HG03039 (cell line): ENCODE measurements at regions not wholly inside any gene's neighbourhood (a gene's known extent, or its start where the extent isn't known, plus 50 kb on each side); places are given as distances from the start of the nearest gene placed in this dataset.

Experiments used
- ATAC-seq: cut with Tn5 transposase; IDR thresholded peaks from one replicate; pipeline ENCODE4 v1.9.1; 2021; ENCODE audit warnings: mild to moderate bottlenecking, moderate library complexity; ENCODE audit not compliant: unreplicated experiment

GRCh38 chr18:61148322-61148721 is 184.9 kb upstream of the CDH20 start:
- no peak for ATAC-seq

DNA sequence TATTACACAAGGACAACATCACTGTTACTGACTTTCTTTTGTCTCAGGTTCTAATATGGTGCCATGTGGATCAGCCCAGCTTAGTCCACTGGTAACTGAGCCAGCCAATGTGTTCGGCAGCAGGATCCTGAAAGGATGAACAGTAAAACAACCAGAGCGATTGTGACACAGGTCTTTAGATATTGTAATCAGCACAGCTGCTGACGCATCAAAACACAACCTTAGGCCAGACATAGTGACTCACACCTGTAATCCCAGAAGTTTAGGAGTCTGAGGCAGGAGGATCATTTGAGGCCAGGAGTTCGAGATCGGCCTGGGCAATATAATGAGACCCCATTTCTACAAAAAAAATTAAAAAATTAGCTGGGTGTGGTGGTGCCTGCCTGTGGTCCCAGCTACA is 183.4 kb upstream of the CDH20 start:
- no peak for ATAC-seq

DNA sequence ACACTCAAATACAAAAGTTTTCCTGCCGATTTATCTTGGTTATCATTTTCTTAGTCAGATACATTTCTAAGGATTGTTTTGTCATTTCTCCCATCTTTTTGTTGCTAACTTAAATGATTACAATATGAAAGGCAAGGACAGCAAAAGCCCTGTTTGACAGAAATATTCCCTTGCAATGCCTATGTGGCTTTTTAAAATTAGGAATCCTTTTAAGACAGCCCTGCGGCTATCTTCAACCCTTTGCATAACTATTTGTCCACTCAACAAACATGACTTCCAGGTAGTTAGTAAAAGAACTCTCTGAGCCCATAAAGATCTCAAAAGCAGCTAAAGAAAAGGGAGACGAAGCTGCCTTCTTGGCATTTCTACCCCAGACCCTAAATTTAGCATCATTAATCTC is 179.7 kb upstream of the CDH20 start:
- ATAC-seq, result no peak

DNA sequence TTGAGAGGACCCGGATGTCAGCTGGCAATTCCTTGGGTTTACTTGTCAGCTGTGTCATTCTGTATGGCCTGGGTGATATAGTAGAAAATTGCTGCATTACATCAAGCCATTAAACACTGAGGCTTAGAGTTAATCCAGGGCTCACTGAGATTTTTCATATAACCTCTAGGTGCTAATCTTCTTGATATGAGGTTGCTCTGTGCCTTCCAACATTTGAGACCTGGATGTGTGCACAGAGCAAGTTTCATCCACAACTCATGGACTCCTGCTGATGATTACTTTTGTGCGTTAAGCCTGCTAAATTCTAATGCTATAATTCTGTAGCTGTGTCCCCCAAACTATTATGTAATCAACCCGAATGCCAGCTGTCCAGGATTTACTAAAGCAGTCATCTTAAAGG is 178.4 kb upstream of the CDH20 start:
- no peak for ATAC-seq

- no peak for ATAC-seq
These were observed 177.6 kb upstream of the CDH20 start for GRCh38 chr18:61155586-61155985.

DNA sequence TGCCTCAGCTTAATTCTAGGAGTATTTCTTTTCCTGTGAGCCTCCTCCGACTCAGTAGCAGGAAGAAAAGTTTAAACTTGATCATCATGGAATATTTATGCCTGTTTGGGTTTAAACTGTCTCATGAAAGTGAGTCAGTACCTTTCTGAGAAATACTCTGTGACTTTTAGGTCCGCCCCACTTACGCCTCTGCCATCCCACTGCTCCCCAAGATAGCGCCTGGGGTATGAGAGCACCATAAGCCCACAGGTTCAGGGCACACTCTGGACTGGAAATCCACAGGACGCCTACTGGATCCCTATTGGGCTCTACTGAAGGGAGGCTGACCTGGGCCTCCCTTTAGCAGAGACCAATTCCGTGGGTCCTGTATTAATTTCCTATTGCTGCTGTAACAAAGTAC is 175.8 kb upstream of the CDH20 start:
- ATAC-seq, result no peak

- ATAC-seq, result no peak
These were observed 174.0 kb upstream of the CDH20 start for GRCh38 chr18:61159246-61159645.

DNA sequence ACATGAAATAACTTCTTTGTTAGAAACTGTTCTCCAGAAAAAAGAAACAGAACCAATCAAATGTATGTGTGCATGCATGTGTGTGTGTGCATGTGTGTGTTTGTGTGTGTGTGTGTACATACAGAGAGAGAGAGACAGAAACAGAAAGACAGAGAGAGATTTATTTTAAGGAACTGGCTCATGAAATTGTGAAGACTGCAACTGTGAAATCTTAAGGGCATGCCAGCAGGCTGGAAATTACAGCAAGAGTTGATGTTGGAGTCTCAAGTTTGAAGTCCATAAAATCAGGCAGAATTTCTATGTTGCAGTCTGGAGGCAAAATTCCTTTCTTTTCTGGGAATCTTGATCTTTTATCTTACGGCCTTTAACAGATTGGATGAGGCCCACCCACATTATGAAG is 168.9 kb upstream of the CDH20 start:
- ATAC-seq, result no peak

GRCh38 chr18:61167902-61168301 is 165.3 kb upstream of the CDH20 start:
- ATAC-seq, result no peak

DNA sequence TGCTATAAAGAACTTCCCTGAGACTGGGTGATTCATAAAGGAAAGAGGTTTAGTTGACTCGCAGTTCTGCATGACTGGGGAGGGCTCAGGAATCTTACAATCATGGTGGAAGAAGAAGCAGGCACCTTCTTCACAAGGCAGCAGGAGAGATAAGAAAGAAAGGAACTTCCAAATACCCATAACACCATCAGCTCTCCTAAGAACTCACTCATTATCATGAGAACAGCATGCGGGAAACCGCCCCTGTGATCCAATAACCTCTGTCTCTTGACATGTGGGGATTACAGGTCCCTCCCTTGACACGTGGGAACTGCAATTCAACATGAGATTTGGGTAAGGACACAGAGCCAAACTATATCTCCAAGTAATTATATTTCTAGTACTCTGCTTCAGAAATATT is 163.8 kb upstream of the CDH20 start:
- ATAC-seq, result no peak

- ATAC-seq, result no peak
These were observed 160.6 kb upstream of the CDH20 start for GRCh38 chr18:61172624-61173023.

DNA sequence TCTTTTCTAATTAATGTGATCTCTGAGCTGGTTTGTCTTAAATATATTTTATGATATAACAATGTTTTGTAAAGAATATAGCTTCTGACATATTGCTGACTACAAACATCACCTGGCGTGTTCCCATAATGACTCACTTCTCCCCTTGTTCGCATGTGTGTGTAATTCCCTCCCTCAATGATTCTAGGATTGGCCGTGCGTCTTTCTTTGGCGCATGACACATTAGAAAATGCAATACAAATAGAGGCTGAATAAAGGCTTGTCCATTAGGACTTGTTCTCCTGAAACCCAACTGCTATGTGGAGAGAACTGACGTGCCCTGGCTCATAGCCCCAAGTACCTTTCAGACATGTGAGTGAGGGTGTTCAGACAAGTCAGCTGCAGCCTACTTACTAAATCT is 159.7 kb upstream of the CDH20 start:
- ATAC-seq, result no peak

DNA sequence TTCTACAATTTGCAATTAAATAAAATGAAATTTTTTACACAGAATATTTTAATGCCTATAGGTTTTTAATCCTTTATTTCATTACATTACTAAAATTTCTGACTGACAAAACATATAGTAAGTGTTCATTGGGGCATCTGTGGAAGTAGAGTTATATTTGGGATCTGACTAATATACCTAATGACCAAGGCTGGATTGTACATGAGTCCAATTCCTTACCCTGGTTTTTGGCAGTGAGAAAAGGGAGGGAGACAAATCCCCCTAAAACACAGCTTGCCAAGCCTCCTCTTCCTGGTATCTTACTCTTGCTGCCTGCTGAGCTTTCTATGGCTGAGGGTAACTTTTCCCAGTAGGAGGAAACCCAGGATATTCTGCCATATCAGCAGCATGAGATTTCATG is 149.4 kb upstream of the CDH20 start:
- ATAC-seq, result no peak

- ATAC-seq, result no peak
These were observed 145.3 kb upstream of the CDH20 start for GRCh38 chr18:61187971-61188370.

- ATAC-seq, result no peak
These were observed 143.9 kb upstream of the CDH20 start for GRCh38 chr18:61189376-61189775.

GRCh38 chr18:61194726-61195125 is 138.5 kb upstream of the CDH20 start:
- no peak for ATAC-seq

DNA sequence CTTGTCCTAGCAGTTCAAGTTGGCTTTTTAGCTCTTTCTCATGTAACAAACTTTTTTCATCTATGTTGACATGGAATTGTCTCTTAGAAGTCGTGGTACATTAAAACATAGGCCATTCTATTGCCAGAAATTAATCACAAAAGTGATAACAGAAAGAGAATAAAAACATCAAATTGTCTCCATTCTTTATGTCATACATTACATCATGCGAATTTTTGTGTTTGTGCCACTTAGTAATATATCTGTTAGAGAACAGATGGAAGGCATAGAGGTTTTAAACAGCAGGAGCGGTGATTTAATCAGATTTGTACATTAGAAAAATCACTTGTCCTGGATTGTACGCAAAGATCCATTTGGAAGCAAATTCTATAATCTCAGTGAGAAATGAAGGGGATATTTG is 136.5 kb upstream of the CDH20 start:
- ATAC-seq, result no peak

DNA sequence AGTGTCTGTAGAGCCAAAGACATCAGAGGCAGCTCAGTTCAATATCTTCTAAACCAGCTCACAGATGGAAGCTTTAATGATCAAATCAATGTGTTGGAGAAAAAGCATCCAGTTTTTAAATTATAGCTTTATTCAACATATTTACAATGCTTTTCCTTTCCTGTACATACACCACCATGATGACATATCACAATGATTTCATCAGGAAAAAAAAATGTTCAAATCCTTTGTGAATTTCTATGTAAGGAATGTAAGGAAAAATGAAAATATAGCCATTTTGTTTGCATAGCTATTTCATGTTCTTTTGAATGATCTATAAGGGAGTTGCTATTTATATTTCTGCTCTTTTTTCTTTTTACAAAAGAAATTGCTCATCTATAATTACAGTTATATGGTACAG is 134.7 kb upstream of the CDH20 start:
- ATAC-seq, result no peak

DNA sequence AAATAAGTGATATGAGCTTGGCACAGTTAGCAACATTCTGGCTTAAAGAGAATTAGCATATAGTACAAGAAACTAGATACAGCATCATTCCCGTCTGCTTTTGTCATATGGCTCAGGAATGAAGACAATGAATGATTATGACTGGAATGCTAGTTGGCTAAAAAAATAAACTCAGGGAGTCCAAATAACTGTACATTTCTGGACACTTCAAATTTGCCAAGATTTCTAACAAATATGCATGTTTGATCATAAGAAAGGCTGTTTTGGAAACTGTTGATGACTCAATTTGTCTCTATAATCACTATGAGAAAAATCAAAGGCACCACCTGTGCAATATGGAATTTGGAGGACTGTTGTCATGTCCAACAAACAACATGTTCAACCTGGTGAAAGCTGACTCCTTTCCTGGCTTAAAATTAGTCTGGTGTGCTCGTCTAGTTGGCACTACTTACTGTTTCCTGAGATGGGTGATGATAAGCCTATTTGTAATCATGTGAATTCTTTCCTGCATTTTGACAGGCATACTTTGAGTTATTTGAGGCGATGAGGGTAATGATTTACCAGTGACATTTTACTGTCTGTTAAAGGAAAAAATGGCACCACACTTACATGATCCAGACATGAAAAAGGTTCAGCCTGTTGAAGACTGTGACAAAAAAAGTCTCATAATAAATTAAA is 133.9 kb upstream of the CDH20 start:
- no peak for ATAC-seq

GRCh38 chr18:61201511-61201910 is 131.7 kb upstream of the CDH20 start:
- no peak for ATAC-seq

DNA sequence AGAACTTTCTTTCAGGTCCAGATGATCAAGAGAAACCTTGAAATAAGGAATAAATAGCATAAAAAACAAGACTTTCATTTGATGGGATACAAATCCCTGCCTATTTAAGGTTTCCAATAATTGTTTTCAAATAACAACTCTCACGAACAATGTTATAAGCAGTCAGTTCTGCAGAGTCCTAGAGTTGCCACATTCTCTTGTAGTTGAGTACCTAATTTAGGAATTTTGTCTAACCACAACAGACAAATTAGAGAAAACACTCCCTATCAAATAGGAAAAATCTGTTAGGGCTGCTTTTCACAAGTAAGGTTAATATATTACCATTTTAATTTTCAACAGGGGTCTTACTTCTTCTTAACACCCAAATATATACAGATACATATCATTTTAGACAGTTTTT is 130.1 kb upstream of the CDH20 start:
- ATAC-seq, result no peak

DNA sequence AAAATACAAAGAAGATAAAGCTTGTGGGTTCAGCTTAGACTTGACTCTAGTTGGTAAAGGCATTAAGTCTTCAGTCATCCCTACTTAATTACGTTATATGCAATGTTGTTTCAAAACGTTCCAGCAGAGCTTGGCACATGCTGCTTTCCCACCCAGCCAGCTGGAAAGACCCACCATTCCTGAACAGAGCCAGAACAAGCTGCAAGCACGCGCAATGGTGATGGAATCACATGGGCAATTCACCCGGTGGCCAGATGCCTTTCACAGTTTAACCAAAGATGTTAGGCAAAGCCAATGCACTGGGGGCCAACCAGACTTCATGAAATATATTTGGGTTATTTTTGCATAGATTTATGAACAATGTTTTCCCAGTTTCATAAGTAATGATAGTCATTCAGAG is 123.4 kb upstream of the CDH20 start:
- ATAC-seq, result no peak

GRCh38 chr18:61216051-61216450 is 117.2 kb upstream of the CDH20 start:
- no peak for ATAC-seq

DNA sequence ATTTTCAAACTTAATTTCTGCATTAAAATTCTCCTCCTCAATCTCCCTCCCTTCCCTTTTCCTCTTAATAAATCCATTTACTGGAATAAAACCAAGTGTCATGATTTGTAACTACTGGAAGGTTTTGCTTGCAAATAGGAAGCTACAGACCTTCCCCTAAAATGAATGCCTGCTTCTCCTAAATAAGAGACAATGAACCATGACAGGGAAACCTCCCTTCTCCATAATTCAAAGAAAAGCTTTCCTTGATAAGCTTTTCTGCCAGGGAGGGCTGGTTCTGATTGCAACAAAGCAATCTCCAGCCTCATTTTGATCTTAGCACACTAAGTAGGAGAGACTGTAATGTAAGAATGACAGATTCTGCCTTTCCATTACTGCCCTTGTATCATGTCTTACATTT is 111.0 kb upstream of the CDH20 start:
- ATAC-seq, result no peak
